CD4-positive, alpha-beta T cell (primary cell): ENCODE measurements at regions not wholly inside any gene's neighbourhood (a gene's known extent, or its start where the extent isn't known, plus 50 kb on each side); places are given as distances from the start of the nearest gene placed in this dataset.

ENCODE experiments used
- ATAC-seq: fragments of 200-7000 bp; cut with Tn5 transposase; one replicate; pipeline ENCODE4 v1.10.0; 2022; ENCODE audit warnings: mild to moderate bottlenecking; ENCODE audit not compliant: poor library complexity
- CTCF ChIA-PET: fragments of 350-600 bp; sonication (Branson Sonifier 250); formaldehyde crosslinking; loops from one replicate; lab custom pipeline; 2021; ENCODE audit warnings: antibody characterized with exemption, inconsistent platforms; lab: Charles Lee
- POLR2A ChIA-PET: fragments of 350-600 bp; sonication (Branson Sonifier 250); formaldehyde crosslinking; loops from one replicate; lab custom pipeline; 2021; ENCODE audit warnings: antibody characterized with exemption, inconsistent platforms; lab: Charles Lee
- DNase-seq, 14 experiments: peaks; one replicate each; pipeline ENCODE4 v3.0.0-alpha.2; 2013 to 2020; ENCODE audit warnings: mixed read lengths in 2 of 14
- H3K27ac ChIP-seq, 2 donors: one replicate each; pipeline versions ENCODE4 v1.5.1 to v1.7.0; 2013; ENCODE audit warnings: low read length in 2 of 2, low read depth in 1 of 2, mild to moderate bottlenecking in 1 of 2
- H3K27me3 ChIP-seq, 2 experiments: 1 replicate in 1 of 2; 2 replicates in 1 of 2; pipeline versions ENCODE4 v1.6.1 to v1.7.0; 2013; ENCODE audit warnings: low read length in 2 of 2, control low read depth in 1 of 2, mild to moderate bottlenecking in 1 of 2, moderate library complexity in 1 of 2; ENCODE audit not compliant: insufficient read depth in 2 of 2, control insufficient read depth in 1 of 2
- H3K36me3 ChIP-seq: one replicate; pipeline ENCODE4 v1.6.1; 2013; ENCODE audit warnings: low read length, control low read depth; ENCODE audit not compliant: insufficient read depth
- H3K4me1 ChIP-seq: one replicate; pipeline ENCODE4 v1.6.1; 2013; ENCODE audit warnings: low read length, control low read depth; ENCODE audit not compliant: insufficient read depth
- H3K4me3 ChIP-seq: one replicate; pipeline ENCODE4 v1.5.1; 2013; ENCODE audit warnings: mild to moderate bottlenecking, low read length, moderate library complexity
- H3K9me3 ChIP-seq, 2 experiments: 1 replicate in 1 of 2; 2 replicates in 1 of 2; pipeline versions ENCODE4 v1.6.1 to v1.7.0; 2013; ENCODE audit warnings: low read length in 2 of 2, mild to moderate bottlenecking in 2 of 2, control low read depth in 1 of 2, moderate library complexity in 1 of 2; ENCODE audit not compliant: control insufficient read depth in 1 of 2, insufficient read depth in 1 of 2
- H3K27ac Mint-ChIP-seq: one replicate; pipeline ENCODE4 v1.8.0; 2020; ENCODE audit warnings: mixed read lengths
- H3K27me3 Mint-ChIP-seq: one replicate; pipeline ENCODE4 v1.8.0; 2021; ENCODE audit warnings: mixed read lengths
- H3K36me3 Mint-ChIP-seq: one replicate; pipeline ENCODE4 v1.8.0; 2021; ENCODE audit warnings: low read depth, mixed read lengths
- H3K4me1 Mint-ChIP-seq: one replicate; pipeline ENCODE4 v1.8.0; 2021; ENCODE audit warnings: low read depth, mixed read lengths
- H3K4me3 Mint-ChIP-seq: one replicate; pipeline ENCODE4 v1.8.0; 2020; ENCODE audit warnings: mild to moderate bottlenecking, mixed read lengths
- H3K9me3 Mint-ChIP-seq: one replicate; pipeline ENCODE4 v1.8.0; 2020; ENCODE audit warnings: mixed read lengths
- CTCF ChIP-seq: fragments of 200-600 bp; IDR thresholded peaks from one replicate; pipeline ENCODE4 v1.8.0; 2022; ENCODE audit warnings: antibody characterized with exemption, mild to moderate bottlenecking
- intact Hi-C, 2 experiments: fragments of 100-400 bp; cut with DNase I in 1 of 2; cut with micrococcal nuclease in 1 of 2; formaldehyde crosslinking; loops; one replicate each; pipeline versions ENCODE4 v1.15.1 to v1.9.0; 2023 to 2025; cut with DNase I, micrococcal nuclease

- no peak for TF ChIP-seq CTCF
- Histone ChIP-seq H3K4me1 (no peaks in the 10 kb centered on the region), H3K4me3 (no peak overlapping the region), H3K27me3 (no peaks in the 10 kb centered on the region), H3K36me3 (no peaks in the 10 kb centered on the region), H3K27ac (no peak overlapping the region), H3K9me3 (peaks cover 0 to 7% of the 10 kb centered on the region in 2 experiments)
- H3K27ac Mint-ChIP-seq, result no peak overlapping the region
- ChIA-PET CTCF (interaction anchor here (0.7 kb wide), 1 partner anchor 974 kb away, joined by 3 read pairs; no protein-coding TSS in a partner anchor), POLR2A (no interaction called here)
- intact Hi-C loops, result no loop called here
- no peaks in the 10 kb centered on the region for H3K36me3 Mint-ChIP-seq
- ATAC-seq (no peak), DNase-seq (no peak)
- peaks cover 10% of the 10 kb centered on the region for H3K27me3 Mint-ChIP-seq
- H3K4me3 Mint-ChIP-seq, result no peak overlapping the region
- no peaks in the 10 kb centered on the region for H3K9me3 Mint-ChIP-seq
- H3K4me1 Mint-ChIP-seq, result no peaks in the 10 kb centered on the region
Measured at GRCh38 chr4:71123951-71124350, 130.5 kb downstream of the DCK start.

- Mint-ChIP-seq H3K36me3 (no peaks in the 10 kb centered on the region), H3K4me3 (no peak overlapping the region), H3K27ac (no peak overlapping the region), H3K4me1 (no peaks in the 10 kb centered on the region), H3K27me3 (peaks cover 10% of the 10 kb centered on the region), H3K9me3 (no peaks in the 10 kb centered on the region)
- Histone ChIP-seq H3K4me1 (no peaks in the 10 kb centered on the region), H3K36me3 (no peaks in the 10 kb centered on the region), H3K27me3 (no peaks in the 10 kb centered on the region), H3K9me3 (peaks cover 0 to 7% of the 10 kb centered on the region in 2 experiments), H3K4me3 (no peak overlapping the region), H3K27ac (no peak overlapping the region)
- POLR2A ChIA-PET, result interaction anchor here (0.6 kb wide), 1 partner anchor 332 kb away, joined by 3 read pairs; no protein-coding TSS in a partner anchor
- intact Hi-C loops, result no loop called here
- no peak for TF ChIP-seq CTCF
- ATAC-seq, result no peak
- no peak for DNase-seq
- CTCF ChIA-PET, result no interaction called here
Measured at GRCh38 chr4:71125137-71125536, 131.7 kb downstream of the DCK start.

- Mint-ChIP-seq H3K4me1 (no peaks in the 10 kb centered on the region), H3K36me3 (no peaks in the 10 kb centered on the region), H3K9me3 (no peaks in the 10 kb centered on the region), H3K27me3 (peaks cover 10% of the 10 kb centered on the region), H3K27ac (no peak overlapping the region), H3K4me3 (no peak overlapping the region)
- Histone ChIP-seq H3K27ac (no peak overlapping the region), H3K36me3 (no peaks in the 10 kb centered on the region), H3K27me3 (no peaks in the 10 kb centered on the region), H3K4me1 (no peaks in the 10 kb centered on the region), H3K9me3 (no peaks in the 10 kb centered on the region), H3K4me3 (no peak overlapping the region)
- ATAC-seq (no peak), DNase-seq (no peak)
- TF ChIP-seq CTCF, result no peak
- ChIA-PET CTCF (no interaction called here), POLR2A (no interaction called here)
- intact Hi-C loops, result no loop called here
Measured at GRCh38 chr4:71126719-71127118, 133.3 kb downstream of the DCK start.
